ENCODE measurements at regions not wholly inside any gene's neighbourhood (a gene's known extent, or its start where the extent isn't known, plus 50 kb on each side); places are given as distances from the start of the nearest gene placed in this dataset.

- no peak overlapping the region for H2AFZ ChIP-seq (ENCODE audit: low read depth)
- 3% methylated on average over 5 of the region's 5 CpGs for WGBS (ENCODE audit: low lambda C conversion rate)
- no peaks in the 10 kb centered on the region for H3K79me2 ChIP-seq (ENCODE audit: insufficient read depth)
- TF ChIP-seq, protein P1, sequence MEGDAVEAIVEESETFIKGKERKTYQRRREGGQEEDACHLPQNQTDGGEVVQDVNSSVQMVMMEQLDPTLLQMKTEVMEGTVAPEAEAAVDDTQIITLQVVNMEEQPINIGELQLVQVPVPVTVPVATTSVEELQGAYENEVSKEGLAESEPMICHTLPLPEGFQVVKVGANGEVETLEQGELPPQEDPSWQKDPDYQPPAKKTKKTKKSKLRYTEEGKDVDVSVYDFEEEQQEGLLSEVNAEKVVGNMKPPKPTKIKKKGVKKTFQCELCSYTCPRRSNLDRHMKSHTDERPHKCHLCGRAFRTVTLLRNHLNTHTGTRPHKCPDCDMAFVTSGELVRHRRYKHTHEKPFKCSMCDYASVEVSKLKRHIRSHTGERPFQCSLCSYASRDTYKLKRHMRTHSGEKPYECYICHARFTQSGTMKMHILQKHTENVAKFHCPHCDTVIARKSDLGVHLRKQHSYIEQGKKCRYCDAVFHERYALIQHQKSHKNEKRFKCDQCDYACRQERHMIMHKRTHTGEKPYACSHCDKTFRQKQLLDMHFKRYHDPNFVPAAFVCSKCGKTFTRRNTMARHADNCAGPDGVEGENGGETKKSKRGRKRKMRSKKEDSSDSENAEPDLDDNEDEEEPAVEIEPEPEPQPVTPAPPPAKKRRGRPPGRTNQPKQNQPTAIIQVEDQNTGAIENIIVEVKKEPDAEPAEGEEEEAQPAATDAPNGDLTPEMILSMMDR (IDR thresholded peaks at IDR 0.05): no peak
- TF ChIP-seq FOSL2 (IDR thresholded peaks at IDR 0.05; ENCODE audit: borderline replicate concordance, low read depth): no peak
- TF ChIP-seq NFIC (IDR thresholded peaks at IDR 0.05; ENCODE audit: borderline replicate concordance): no peak
- TF ChIP-seq RFX5 (IDR thresholded peaks at IDR 0.05; ENCODE audit: low read length): no peak
- TF ChIP-seq MEF2A (IDR thresholded peaks at IDR 0.05; ENCODE audit: borderline replicate concordance, low read depth): no peak
- TF ChIP-seq SMC3 (IDR thresholded peaks at IDR 0.05; ENCODE audit: low read depth, low read length): no peak
- TF ChIP-seq SIN3A (IDR thresholded peaks at IDR 0.05; ENCODE audit: borderline replicate concordance, low read depth, low read length): no peak
- TF ChIP-seq, protein P2, sequence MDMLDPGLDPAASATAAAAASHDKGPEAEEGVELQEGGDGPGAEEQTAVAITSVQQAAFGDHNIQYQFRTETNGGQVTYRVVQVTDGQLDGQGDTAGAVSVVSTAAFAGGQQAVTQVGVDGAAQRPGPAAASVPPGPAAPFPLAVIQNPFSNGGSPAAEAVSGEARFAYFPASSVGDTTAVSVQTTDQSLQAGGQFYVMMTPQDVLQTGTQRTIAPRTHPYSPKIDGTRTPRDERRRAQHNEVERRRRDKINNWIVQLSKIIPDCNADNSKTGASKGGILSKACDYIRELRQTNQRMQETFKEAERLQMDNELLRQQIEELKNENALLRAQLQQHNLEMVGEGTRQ (IDR thresholded peaks at IDR 0.05; ENCODE audit: borderline replicate concordance, low read depth, low read length): no peak
- TF ChIP-seq, protein P3, sequence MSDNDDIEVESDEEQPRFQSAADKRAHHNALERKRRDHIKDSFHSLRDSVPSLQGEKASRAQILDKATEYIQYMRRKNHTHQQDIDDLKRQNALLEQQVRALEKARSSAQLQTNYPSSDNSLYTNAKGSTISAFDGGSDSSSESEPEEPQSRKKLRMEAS (IDR thresholded peaks at IDR 0.05; ENCODE audit: low read depth): no peak
- TF ChIP-seq, protein P4, sequence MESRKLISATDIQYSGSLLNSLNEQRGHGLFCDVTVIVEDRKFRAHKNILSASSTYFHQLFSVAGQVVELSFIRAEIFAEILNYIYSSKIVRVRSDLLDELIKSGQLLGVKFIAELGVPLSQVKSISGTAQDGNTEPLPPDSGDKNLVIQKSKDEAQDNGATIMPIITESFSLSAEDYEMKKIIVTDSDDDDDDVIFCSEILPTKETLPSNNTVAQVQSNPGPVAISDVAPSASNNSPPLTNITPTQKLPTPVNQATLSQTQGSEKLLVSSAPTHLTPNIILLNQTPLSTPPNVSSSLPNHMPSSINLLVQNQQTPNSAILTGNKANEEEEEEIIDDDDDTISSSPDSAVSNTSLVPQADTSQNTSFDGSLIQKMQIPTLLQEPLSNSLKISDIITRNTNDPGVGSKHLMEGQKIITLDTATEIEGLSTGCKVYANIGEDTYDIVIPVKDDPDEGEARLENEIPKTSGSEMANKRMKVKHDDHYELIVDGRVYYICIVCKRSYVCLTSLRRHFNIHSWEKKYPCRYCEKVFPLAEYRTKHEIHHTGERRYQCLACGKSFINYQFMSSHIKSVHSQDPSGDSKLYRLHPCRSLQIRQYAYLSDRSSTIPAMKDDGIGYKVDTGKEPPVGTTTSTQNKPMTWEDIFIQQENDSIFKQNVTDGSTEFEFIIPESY (IDR thresholded peaks at IDR 0.05; ENCODE audit: borderline replicate concordance, low read depth): no peak
- no peak for TF ChIP-seq GABPA (IDR thresholded peaks at IDR 0.05; ENCODE audit: low read depth)
- TF ChIP-seq POLR2AphosphoS5 (IDR thresholded peaks at IDR 0.05; ENCODE audit: low read depth, low read length): no peak
- no peak for TF ChIP-seq GATA2 (CRISPR knock-in tag; IDR thresholded peaks at IDR 0.05)
- no peaks in the 10 kb centered on the region for H3K9me3 ChIP-seq
- H3K4me1 ChIP-seq (ENCODE audit: control insufficient read depth in 1 of 2, insufficient read depth in 2 of 2, low read depth in 1 of 2, low read length in 1 of 2): no peaks in the 10 kb centered on the region
- no peak overlapping the region for H3K27ac ChIP-seq (ENCODE audit: low read depth in 2 of 2, low read length in 1 of 2)
- ChIA-PET POLR2A (no interaction called here), CTCF (interaction anchor here (0.6 kb wide), 1 partner anchor 134 kb away, joined by 3 read pairs; no protein-coding TSS in a partner anchor)
- no peak overlapping the region for H3K9ac ChIP-seq
- no peaks in the 10 kb centered on the region for H3K27me3 ChIP-seq (ENCODE audit: insufficient read depth)
- no peaks in the 10 kb centered on the region for H3K36me3 ChIP-seq (replicated peaks in 1 of 2; ENCODE audit: control insufficient read depth in 1 of 2, insufficient read depth in 2 of 2, low read length in 1 of 2)
- no peaks in the 10 kb centered on the region for H3K9me2 ChIP-seq
- H3K4me3 ChIP-seq (ENCODE audit: low read depth in 2 of 2, low read length in 1 of 2): no peak overlapping the region
- no peak overlapping the region for H3K4me2 ChIP-seq
- no peaks in the 10 kb centered on the region for H4K20me1 ChIP-seq (ENCODE audit: insufficient read depth)
- no peaks in the 10 kb centered on the region for H3F3A ChIP-seq (replicated peaks; ENCODE audit: insufficient read depth)
- no peak for DNase-seq
These were observed 1081.5 kb downstream of the VRK1 start for GRCh38 chr14:97878727-97879126.

GRCh38 chr14:97887690-97888089, 1090.5 kb downstream of the VRK1 start:
- ChIA-PET POLR2A (no interaction called here), CTCF (no interaction called here)
- Histone ChIP-seq H3K4me2 (no peak overlapping the region), H3F3A (replicated peaks; ENCODE audit: insufficient read depth) (no peaks in the 10 kb centered on the region), H3K9me3 (no peaks in the 10 kb centered on the region), H3K27me3 (ENCODE audit: insufficient read depth) (no peaks in the 10 kb centered on the region), H3K27ac (ENCODE audit: low read depth in 2 of 2, low read length in 1 of 2) (no peak overlapping the region), H3K4me3 (ENCODE audit: low read depth in 2 of 2, low read length in 1 of 2) (no peak overlapping the region), H3K36me3 (replicated peaks in 1 of 2; ENCODE audit: control insufficient read depth in 1 of 2, insufficient read depth in 2 of 2, low read length in 1 of 2) (no peaks in the 10 kb centered on the region), H2AFZ (ENCODE audit: low read depth) (no peak overlapping the region), H3K9me2 (no peaks in the 10 kb centered on the region), H4K20me1 (ENCODE audit: insufficient read depth) (no peaks in the 10 kb centered on the region), H3K79me2 (ENCODE audit: insufficient read depth) (no peaks in the 10 kb centered on the region), H3K4me1 (ENCODE audit: control insufficient read depth in 1 of 2, insufficient read depth in 2 of 2, low read depth in 1 of 2, low read length in 1 of 2) (no peaks in the 10 kb centered on the region), H3K9ac (no peak overlapping the region)
- 3% methylated on average over 6 of the region's 6 CpGs for WGBS (ENCODE audit: low lambda C conversion rate)
- DNase-seq: no peak
- TF ChIP-seq GATA2 (CRISPR knock-in tag; IDR thresholded peaks at IDR 0.05) (no peak), GABPA (IDR thresholded peaks at IDR 0.05; ENCODE audit: low read depth) (no peak), YY1 (IDR thresholded peaks at IDR 0.05; ENCODE audit: low read depth) (no peak), USF1 (IDR thresholded peaks at IDR 0.05; ENCODE audit: borderline replicate concordance, low read depth) (no peak), POLR2AphosphoS5 (IDR thresholded peaks at IDR 0.05; ENCODE audit: low read depth, low read length) (no peak), RXRA (IDR thresholded peaks at IDR 0.05; ENCODE audit: borderline replicate concordance, low read depth) (no peak), RCOR1 (IDR thresholded peaks at IDR 0.05; ENCODE audit: low read length) (no peak), RFX5 (IDR thresholded peaks at IDR 0.05; ENCODE audit: low read length) (no peak), CHD2 (IDR thresholded peaks at IDR 0.05; ENCODE audit: low read length, partially characterized antibody) (no peak), JUND (IDR thresholded peaks at IDR 0.05) (no peak)
- TF ChIP-seq, protein P2 (IDR thresholded peaks at IDR 0.05; ENCODE audit: borderline replicate concordance, low read depth, low read length): no peak
- TF ChIP-seq, protein P1 (IDR thresholded peaks at IDR 0.05): no peak

All from SK-N-SH (cell line).